ENCODE measurements at regions not wholly inside any gene's neighbourhood (a gene's known extent, or its start where the extent isn't known, plus 50 kb on each side); places are given as distances from the start of the nearest gene placed in this dataset.

DNA sequence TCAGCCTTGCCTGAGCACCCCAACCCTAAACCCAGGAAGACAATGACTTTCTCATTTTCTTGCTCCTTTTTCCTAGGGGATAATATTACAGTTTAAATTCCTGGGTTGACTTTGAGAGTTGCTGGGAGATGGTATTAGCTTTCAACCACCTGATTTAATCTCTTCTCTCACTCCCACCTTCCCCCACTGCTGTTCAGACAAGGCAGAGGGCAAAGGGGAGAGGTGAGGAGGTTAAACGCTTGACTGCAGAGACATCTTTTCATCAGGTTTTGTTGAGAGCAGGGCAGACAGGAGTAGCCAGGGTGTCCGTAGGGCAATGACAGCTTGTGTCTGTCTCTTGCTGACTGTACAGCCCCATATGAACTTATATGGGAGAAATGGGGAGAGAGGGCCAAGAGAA lies 811.2 kb downstream of the MAFB start:
- BruUV-seq (replicated peaks) = no TSS peak
- no peak for TF ChIP-seq MAX (IDR thresholded peaks at IDR 0.05; ENCODE audit: insufficient read depth, insufficient read length)
- ChIA-PET POLR2A (no interaction called here), CTCF (interaction anchor here (1.1 kb wide), 1 partner anchor 609 kb away, joined by 4 read pairs; no protein-coding TSS in a partner anchor)
- H3K9ac ChIP-seq (replicated peaks; ENCODE audit: extremely low read depth, insufficient read depth, low read length) = no peak overlapping the region
- peaks cover 0 to 2% of the 10 kb centered on the region in 2 experiments for H3K27me3 ChIP-seq (ENCODE audit: control insufficient read depth in 2 of 2, insufficient read depth in 2 of 2, low read length in 2 of 2)
- H4K20me1 ChIP-seq (replicated peaks; ENCODE audit: control insufficient read depth, extremely low read depth, insufficient read depth, low read length) = no peaks in the 10 kb centered on the region
- intact Hi-C loops (cut with micrococcal nuclease) (no loop called here), dilution Hi-C loops (cut with MboI; ENCODE audit: extremely low pct_ligation_motif_present, low sequenced_read_pairs) (no loop called here)
- no peaks in the 10 kb centered on the region for H3K9me1 ChIP-seq (replicated peaks; ENCODE audit: control insufficient read depth, extremely low read depth, insufficient read depth, low read length)
- H2AFZ ChIP-seq (ENCODE audit: low read depth, low read length) = no peak overlapping the region
- H3K79me2 ChIP-seq (ENCODE audit: control insufficient read depth, insufficient read depth, low read length) = no peaks in the 10 kb centered on the region
- no peaks in the 10 kb centered on the region for H3K36me3 ChIP-seq (ENCODE audit: control insufficient read depth in 2 of 2, extremely low read depth in 1 of 2, insufficient read depth in 2 of 2, low read length in 2 of 2)
- H3K9me3 ChIP-seq (replicated peaks; ENCODE audit: control insufficient read depth, insufficient read depth, low read length) = no peaks in the 10 kb centered on the region
- no peak for FAIRE-seq
- peaks cover 2% of the 10 kb centered on the region for H3K4me1 ChIP-seq (ENCODE audit: control insufficient read depth, extremely low read depth, insufficient read depth, low read length)
- no peak overlapping the region for H3K27ac ChIP-seq (ENCODE audit: insufficient read depth, low read depth, low read length)
- no peak overlapping the region for H3K4me3 ChIP-seq (replicated peaks in 1 of 3; ENCODE audit: insufficient read depth in 1 of 3, low read depth in 1 of 3, low read length in 3 of 3)
- H3K4me2 ChIP-seq (ENCODE audit: insufficient read depth, low read length) = no peak overlapping the region
- DNase-seq (ENCODE audit: low read depth, low spot score) = no peak

- Histone ChIP-seq H3K9me1 (replicated peaks; ENCODE audit: control insufficient read depth, extremely low read depth, insufficient read depth, low read length) (no peaks in the 10 kb centered on the region), H3K4me1 (ENCODE audit: control insufficient read depth, extremely low read depth, insufficient read depth, low read length) (peaks cover 2% of the 10 kb centered on the region), H4K20me1 (replicated peaks; ENCODE audit: control insufficient read depth, extremely low read depth, insufficient read depth, low read length) (no peaks in the 10 kb centered on the region), H3K9me3 (replicated peaks; ENCODE audit: control insufficient read depth, insufficient read depth, low read length) (no peaks in the 10 kb centered on the region), H2AFZ (ENCODE audit: low read depth, low read length) (no peak overlapping the region), H3K79me2 (ENCODE audit: control insufficient read depth, insufficient read depth, low read length) (no peaks in the 10 kb centered on the region), H3K36me3 (ENCODE audit: control insufficient read depth in 2 of 2, extremely low read depth in 1 of 2, insufficient read depth in 2 of 2, low read length in 2 of 2) (no peaks in the 10 kb centered on the region), H3K27me3 (ENCODE audit: control insufficient read depth in 2 of 2, insufficient read depth in 2 of 2, low read length in 2 of 2) (peaks cover 0 to 2% of the 10 kb centered on the region in 2 experiments), H3K9ac (replicated peaks; ENCODE audit: extremely low read depth, insufficient read depth, low read length) (no peak overlapping the region), H3K4me2 (ENCODE audit: insufficient read depth, low read length) (no peak overlapping the region), H3K4me3 (replicated peaks in 1 of 3; ENCODE audit: insufficient read depth in 1 of 3, low read depth in 1 of 3, low read length in 3 of 3) (no peak overlapping the region), H3K27ac (ENCODE audit: insufficient read depth, low read depth, low read length) (no peak overlapping the region)
- FAIRE-seq = no peak
- dilution Hi-C loops (cut with MboI; ENCODE audit: extremely low pct_ligation_motif_present, low sequenced_read_pairs) (no loop called here), intact Hi-C loops (cut with micrococcal nuclease) (no loop called here)
- ChIA-PET CTCF (interaction anchor here (1.0 to 1.9 kb wide), 2 partner anchors 588 to 608 kb away, joined by 3 to 9 read pairs; no protein-coding TSS in a partner anchor), POLR2A (no interaction called here)
- BruUV-seq (replicated peaks) = no TSS peak
- TF ChIP-seq POLR2A (IDR thresholded peaks at IDR 0.05; ENCODE audit: low read depth, low read length) (no peak), JUN (IDR thresholded peaks at IDR 0.05; ENCODE audit: borderline replicate concordance, insufficient read depth, insufficient read length, low read depth) (no peak), MAX (IDR thresholded peaks at IDR 0.05; ENCODE audit: insufficient read depth, insufficient read length) (no peak), MYC (IDR thresholded peaks at IDR 0.05; ENCODE audit: low read depth, low read length) (no peak), POLR2AphosphoS5 (IDR thresholded peaks at IDR 0.05; ENCODE audit: insufficient read depth, low read depth, low read length) (no peak), EZH2 (IDR thresholded peaks at IDR 0.05; ENCODE audit: borderline replicate concordance, low read depth, low read length, severe bottlenecking) (no peak)
- TF ChIP-seq, protein P1, sequence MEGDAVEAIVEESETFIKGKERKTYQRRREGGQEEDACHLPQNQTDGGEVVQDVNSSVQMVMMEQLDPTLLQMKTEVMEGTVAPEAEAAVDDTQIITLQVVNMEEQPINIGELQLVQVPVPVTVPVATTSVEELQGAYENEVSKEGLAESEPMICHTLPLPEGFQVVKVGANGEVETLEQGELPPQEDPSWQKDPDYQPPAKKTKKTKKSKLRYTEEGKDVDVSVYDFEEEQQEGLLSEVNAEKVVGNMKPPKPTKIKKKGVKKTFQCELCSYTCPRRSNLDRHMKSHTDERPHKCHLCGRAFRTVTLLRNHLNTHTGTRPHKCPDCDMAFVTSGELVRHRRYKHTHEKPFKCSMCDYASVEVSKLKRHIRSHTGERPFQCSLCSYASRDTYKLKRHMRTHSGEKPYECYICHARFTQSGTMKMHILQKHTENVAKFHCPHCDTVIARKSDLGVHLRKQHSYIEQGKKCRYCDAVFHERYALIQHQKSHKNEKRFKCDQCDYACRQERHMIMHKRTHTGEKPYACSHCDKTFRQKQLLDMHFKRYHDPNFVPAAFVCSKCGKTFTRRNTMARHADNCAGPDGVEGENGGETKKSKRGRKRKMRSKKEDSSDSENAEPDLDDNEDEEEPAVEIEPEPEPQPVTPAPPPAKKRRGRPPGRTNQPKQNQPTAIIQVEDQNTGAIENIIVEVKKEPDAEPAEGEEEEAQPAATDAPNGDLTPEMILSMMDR (IDR thresholded peaks at IDR 0.05; ENCODE audit: extremely low read depth in 1 of 2, insufficient read depth in 1 of 2, low read depth in 1 of 2, low read length in 2 of 2) = no peak
- no peak for DNase-seq (ENCODE audit: low read depth, low spot score)
Measured at GRCh38 chr20:39876976-39877635, 811.9 kb downstream of the MAFB start.
